Gastroesophageal sphincter (tissue), 3 donors: ENCODE measurements at regions not wholly inside any gene's neighbourhood (a gene's known extent, or its start where the extent isn't known, plus 50 kb on each side); places are given as distances from the start of the nearest gene placed in this dataset.

Source experiments
- POLR2A ChIP-seq, 2 donors: fragments of 450-650 bp; IDR thresholded peaks; one replicate each; pipeline ENCODE4 v1.6.1; 2017; ENCODE audit warnings: antibody characterized with exemption in 2 of 2, mild to moderate bottlenecking in 2 of 2, moderate library complexity in 1 of 2
- POLR2AphosphoS5 ChIP-seq: sonication (generic); formaldehyde crosslinking; IDR thresholded peaks from one replicate; pipeline ENCODE4 v1.6.1; 2017; ENCODE audit warnings: antibody characterized with exemption
- TF ChIP-seq, protein P1 (sequence below), 4 experiments: fragments of 200-600 bp in 2 of 4; fragments of 450-650 bp in 2 of 4; sonication (generic) in 1 of 4; IDR thresholded peaks; one replicate each; pipeline ENCODE4 v1.5.1; 2017 to 2019; ENCODE audit warnings: antibody characterized with exemption in 4 of 4, mild to moderate bottlenecking in 2 of 4, moderate library complexity in 2 of 4

DNA sequence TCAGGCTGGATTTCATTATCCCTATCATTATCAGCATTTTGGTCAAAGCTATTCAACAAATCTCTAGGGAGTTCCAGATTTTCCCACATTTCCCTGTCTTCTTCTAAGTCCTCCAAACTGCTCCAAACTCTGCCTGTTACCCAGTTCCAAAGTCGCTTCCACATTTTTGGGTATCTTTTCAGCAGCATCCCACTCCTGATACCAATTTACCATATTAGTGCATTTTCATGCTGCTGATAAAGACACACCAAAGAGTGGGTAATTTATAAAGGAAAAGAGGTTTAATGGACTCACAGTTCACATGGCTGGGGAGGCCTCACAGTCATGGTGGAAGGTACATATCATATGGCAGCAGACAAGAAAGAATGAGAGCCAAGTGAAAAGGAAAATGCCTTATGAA, 132.8 kb upstream of the SLC7A11 start:
- TF ChIP-seq, protein P1, sequence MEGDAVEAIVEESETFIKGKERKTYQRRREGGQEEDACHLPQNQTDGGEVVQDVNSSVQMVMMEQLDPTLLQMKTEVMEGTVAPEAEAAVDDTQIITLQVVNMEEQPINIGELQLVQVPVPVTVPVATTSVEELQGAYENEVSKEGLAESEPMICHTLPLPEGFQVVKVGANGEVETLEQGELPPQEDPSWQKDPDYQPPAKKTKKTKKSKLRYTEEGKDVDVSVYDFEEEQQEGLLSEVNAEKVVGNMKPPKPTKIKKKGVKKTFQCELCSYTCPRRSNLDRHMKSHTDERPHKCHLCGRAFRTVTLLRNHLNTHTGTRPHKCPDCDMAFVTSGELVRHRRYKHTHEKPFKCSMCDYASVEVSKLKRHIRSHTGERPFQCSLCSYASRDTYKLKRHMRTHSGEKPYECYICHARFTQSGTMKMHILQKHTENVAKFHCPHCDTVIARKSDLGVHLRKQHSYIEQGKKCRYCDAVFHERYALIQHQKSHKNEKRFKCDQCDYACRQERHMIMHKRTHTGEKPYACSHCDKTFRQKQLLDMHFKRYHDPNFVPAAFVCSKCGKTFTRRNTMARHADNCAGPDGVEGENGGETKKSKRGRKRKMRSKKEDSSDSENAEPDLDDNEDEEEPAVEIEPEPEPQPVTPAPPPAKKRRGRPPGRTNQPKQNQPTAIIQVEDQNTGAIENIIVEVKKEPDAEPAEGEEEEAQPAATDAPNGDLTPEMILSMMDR (IDR thresholded peaks at IDR 0.05), result no peak
- no peak for TF ChIP-seq POLR2AphosphoS5
- TF ChIP-seq POLR2A (IDR thresholded peaks at IDR 0.05), result no peak
